T-helper 2 cell treated with Interferon-gamma antibody and Interleukin-4, amounts not matched to agents 5 μg/mL and 100 μg/mL, for 36 hours (primary cell): ENCODE measurements at regions not wholly inside any gene's neighbourhood (a gene's known extent, or its start where the extent isn't known, plus 50 kb on each side); places are given as distances from the start of the nearest gene placed in this dataset.

ENCODE experiments used
- DNase-seq: peaks from one replicate; pipeline ENCODE4 v3.0.0; 2021; ENCODE audit warnings: low spot score
- H3K27ac Mint-ChIP-seq: one replicate; pipeline ENCODE4 v1.8.0; 2021; ENCODE audit warnings: mild to moderate bottlenecking, mixed read lengths
- H3K27me3 Mint-ChIP-seq: one replicate; pipeline ENCODE4 v1.8.0; 2021; ENCODE audit warnings: low read depth, mixed read lengths
- H3K36me3 Mint-ChIP-seq: one replicate; pipeline ENCODE4 v1.8.0; 2021; ENCODE audit warnings: low read depth, mixed read lengths
- H3K4me1 Mint-ChIP-seq: one replicate; pipeline ENCODE4 v1.8.0; 2021; ENCODE audit warnings: low read depth, mixed read lengths
- H3K4me3 Mint-ChIP-seq: one replicate; pipeline ENCODE4 v1.8.0; 2022; ENCODE audit warnings: mild to moderate bottlenecking, moderate library complexity, mixed read lengths
- H3K9me3 Mint-ChIP-seq: one replicate; pipeline ENCODE4 v1.8.0; 2021; ENCODE audit warnings: mixed read lengths

GRCh38 chr3:76615719-76616118, 424.2 kb upstream of the ROBO2 start:
- H3K4me3 Mint-ChIP-seq = no peak overlapping the region
- no peaks in the 10 kb centered on the region for H3K4me1 Mint-ChIP-seq
- peaks cover 12% of the 10 kb centered on the region for H3K9me3 Mint-ChIP-seq
- no peaks in the 10 kb centered on the region for H3K36me3 Mint-ChIP-seq
- no peaks in the 10 kb centered on the region for H3K27me3 Mint-ChIP-seq
- DNase-seq = no peak
- H3K27ac Mint-ChIP-seq = no peak overlapping the region

GRCh38 chr3:76624164-76624563, 415.7 kb upstream of the ROBO2 start:
- Mint-ChIP-seq H3K4me3 (no peak overlapping the region), H3K36me3 (no peaks in the 10 kb centered on the region), H3K4me1 (no peaks in the 10 kb centered on the region), H3K27ac (no peak overlapping the region), H3K27me3 (no peaks in the 10 kb centered on the region), H3K9me3 (peaks cover 33% of the 10 kb centered on the region)
- DNase-seq = no peak

GRCh38 chr3:76627236-76627635, 412.7 kb upstream of the ROBO2 start:
- no peak overlapping the region for H3K4me3 Mint-ChIP-seq
- H3K4me1 Mint-ChIP-seq = no peaks in the 10 kb centered on the region
- no peaks in the 10 kb centered on the region for H3K27me3 Mint-ChIP-seq
- peaks cover 51% of the 10 kb centered on the region for H3K9me3 Mint-ChIP-seq
- no peaks in the 10 kb centered on the region for H3K36me3 Mint-ChIP-seq
- no peak overlapping the region for H3K27ac Mint-ChIP-seq
- DNase-seq = no peak

GRCh38 chr3:76631251-76631650, 408.6 kb upstream of the ROBO2 start:
- H3K36me3 Mint-ChIP-seq = no peaks in the 10 kb centered on the region
- DNase-seq = no peak
- no peak overlapping the region for H3K27ac Mint-ChIP-seq
- peaks cover 45% of the 10 kb centered on the region for H3K9me3 Mint-ChIP-seq
- no peaks in the 10 kb centered on the region for H3K27me3 Mint-ChIP-seq
- no peak overlapping the region for H3K4me3 Mint-ChIP-seq
- no peaks in the 10 kb centered on the region for H3K4me1 Mint-ChIP-seq

- Mint-ChIP-seq H3K27ac (no peak overlapping the region), H3K4me3 (no peak overlapping the region), H3K36me3 (no peaks in the 10 kb centered on the region), H3K27me3 (no peaks in the 10 kb centered on the region), H3K4me1 (no peaks in the 10 kb centered on the region), H3K9me3 (peaks cover 38% of the 10 kb centered on the region)
- no peak for DNase-seq
Observed at GRCh38 chr3:76638006-76638405, 401.9 kb upstream of the ROBO2 start.

- no peaks in the 10 kb centered on the region for H3K27me3 Mint-ChIP-seq
- H3K4me1 Mint-ChIP-seq = no peaks in the 10 kb centered on the region
- no peak for DNase-seq
Observed at GRCh38 chr3:76643623-76644304, 396.1 kb upstream of the ROBO2 start.

GRCh38 chr3:76644305-76644675, 395.6 kb upstream of the ROBO2 start:
- DNase-seq = no peak
- no peak overlapping the region for H3K4me3 Mint-ChIP-seq
- no peaks in the 10 kb centered on the region for H3K36me3 Mint-ChIP-seq
- peaks cover 31% of the 10 kb centered on the region for H3K9me3 Mint-ChIP-seq
- no peak overlapping the region for H3K27ac Mint-ChIP-seq
- H3K4me1 Mint-ChIP-seq = no peaks in the 10 kb centered on the region
- H3K27me3 Mint-ChIP-seq = no peaks in the 10 kb centered on the region

More at GRCh38 chr3:76643623-76644304, 396.1 kb upstream of the ROBO2 start:
- H3K4me3 Mint-ChIP-seq = no peak overlapping the region
- no peaks in the 10 kb centered on the region for H3K36me3 Mint-ChIP-seq
- H3K27ac Mint-ChIP-seq = no peak overlapping the region
- peaks cover 31% of the 10 kb centered on the region for H3K9me3 Mint-ChIP-seq

GRCh38 chr3:76645724-76646123, 394.2 kb upstream of the ROBO2 start:
- Mint-ChIP-seq H3K4me3 (no peak overlapping the region), H3K27ac (no peak overlapping the region), H3K36me3 (no peaks in the 10 kb centered on the region), H3K27me3 (no peaks in the 10 kb centered on the region), H3K9me3 (peaks cover 24% of the 10 kb centered on the region), H3K4me1 (no peaks in the 10 kb centered on the region)
- DNase-seq = no peak

GRCh38 chr3:76646921-76647562, 392.9 kb upstream of the ROBO2 start:
- Mint-ChIP-seq H3K4me3 (no peak overlapping the region), H3K27ac (no peak overlapping the region), H3K4me1 (no peaks in the 10 kb centered on the region), H3K36me3 (no peaks in the 10 kb centered on the region), H3K27me3 (no peaks in the 10 kb centered on the region), H3K9me3 (peaks cover 16% of the 10 kb centered on the region)
- no peak for DNase-seq

- Mint-ChIP-seq H3K36me3 (no peaks in the 10 kb centered on the region), H3K4me1 (no peaks in the 10 kb centered on the region), H3K4me3 (no peak overlapping the region), H3K9me3 (peaks cover 10% of the 10 kb centered on the region), H3K27ac (no peak overlapping the region), H3K27me3 (no peaks in the 10 kb centered on the region)
- DNase-seq = no peak
Observed at GRCh38 chr3:76651784-76652183, 388.1 kb upstream of the ROBO2 start.

- no peak overlapping the region for H3K27ac Mint-ChIP-seq
- H3K9me3 Mint-ChIP-seq = peaks cover 8% of the 10 kb centered on the region
Observed at GRCh38 chr3:76652524-76652923, 387.4 kb upstream of the ROBO2 start.

GRCh38 chr3:76653640-76654251, 386.2 kb upstream of the ROBO2 start:
- DNase-seq = no peak
- peaks cover 6% of the 10 kb centered on the region for H3K9me3 Mint-ChIP-seq
- H3K27me3 Mint-ChIP-seq = no peaks in the 10 kb centered on the region
- no peak overlapping the region for H3K4me3 Mint-ChIP-seq
- H3K27ac Mint-ChIP-seq = no peak overlapping the region
- H3K36me3 Mint-ChIP-seq = no peaks in the 10 kb centered on the region
- H3K4me1 Mint-ChIP-seq = no peaks in the 10 kb centered on the region

More at GRCh38 chr3:76652524-76652923, 387.4 kb upstream of the ROBO2 start:
- no peaks in the 10 kb centered on the region for H3K36me3 Mint-ChIP-seq
- H3K4me3 Mint-ChIP-seq = no peak overlapping the region
- H3K4me1 Mint-ChIP-seq = no peaks in the 10 kb centered on the region
- no peak for DNase-seq
- H3K27me3 Mint-ChIP-seq = no peaks in the 10 kb centered on the region

GRCh38 chr3:76656531-76657070, 383.3 kb upstream of the ROBO2 start:
- H3K4me1 Mint-ChIP-seq = no peaks in the 10 kb centered on the region
- no peaks in the 10 kb centered on the region for H3K27me3 Mint-ChIP-seq
- no peaks in the 10 kb centered on the region for H3K36me3 Mint-ChIP-seq
- peaks cover 16% of the 10 kb centered on the region for H3K9me3 Mint-ChIP-seq
- no peak overlapping the region for H3K27ac Mint-ChIP-seq
- DNase-seq = no peak
- no peak overlapping the region for H3K4me3 Mint-ChIP-seq

- Mint-ChIP-seq H3K27me3 (no peaks in the 10 kb centered on the region), H3K27ac (no peak overlapping the region), H3K4me1 (no peaks in the 10 kb centered on the region), H3K4me3 (no peak overlapping the region), H3K9me3 (peaks cover 24% of the 10 kb centered on the region), H3K36me3 (no peaks in the 10 kb centered on the region)
- no peak for DNase-seq
Observed at GRCh38 chr3:76657909-76658308, 382.0 kb upstream of the ROBO2 start.
